Right ventricle myocardium inferior (tissue), 1 donor: ENCODE measurements at regions not wholly inside any gene's neighbourhood (a gene's known extent, or its start where the extent isn't known, plus 50 kb on each side); places are given as distances from the start of the nearest gene placed in this dataset.
"Not testable (repeated sequence)": the region's sequence is repeated elsewhere in the genome, so short reads cannot be mapped to it uniquely, and the experiment has no call there.

Experiments used
- ATAC-seq: fragments of 200-7000 bp; cut with Tn5 transposase; one replicate; pipeline ENCODE4 v1.9.1; 2020; ENCODE audit warnings: mild to moderate bottlenecking, moderate library complexity
- DNase-seq: peaks from one replicate; pipeline ENCODE4 v3.0.0; 2021; ENCODE audit errors: missing footprints
- intact Hi-C: fragments of 100-400 bp; cut with DNase I; formaldehyde crosslinking; loops from one replicate; pipeline ENCODE4 v1.11.0; 2022
- donor health status: DM: no; HTN: yes; CAD: no; lungs with severe emphysema.

DNA sequence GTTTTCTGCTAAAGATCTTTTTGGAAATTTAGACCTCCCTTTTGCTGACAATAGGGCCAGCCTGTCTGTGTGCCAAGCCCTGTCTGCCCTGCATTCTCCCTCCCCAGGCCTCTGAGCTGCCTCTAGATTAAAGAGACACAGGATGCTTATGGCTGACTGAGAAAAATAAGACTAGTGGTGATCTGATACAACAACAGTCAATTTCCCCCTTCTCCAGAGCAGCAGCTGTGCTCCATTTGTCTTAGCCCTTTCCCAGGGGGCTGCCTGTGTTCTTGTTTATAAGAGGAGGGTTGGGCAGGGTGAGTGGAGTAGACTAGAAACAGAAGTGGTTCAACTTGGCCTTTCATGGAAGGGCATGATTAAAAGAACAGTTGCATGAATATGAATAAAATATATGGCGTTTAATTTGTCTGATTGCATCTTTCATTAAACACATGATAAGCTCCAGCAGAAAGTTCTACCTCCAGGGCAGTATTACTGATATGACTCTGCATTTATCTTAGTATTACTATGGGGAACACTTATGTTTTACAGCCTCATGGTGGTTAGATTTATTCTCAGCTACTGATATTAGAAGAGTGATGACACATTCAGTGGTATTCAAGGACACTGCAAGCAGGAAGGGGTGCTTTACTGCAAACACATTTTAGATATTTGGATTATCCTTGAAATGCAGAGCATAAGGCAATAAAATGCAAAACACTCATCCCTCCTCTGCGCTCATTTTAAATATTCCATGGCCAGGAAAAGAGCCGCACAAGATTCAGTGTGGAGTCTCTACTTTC lies 150.2 kb upstream of the CLEC14A start:
- no peak for DNase-seq
- intact Hi-C loops = no loop called here
- ATAC-seq = peak; percentile 59

DNA sequence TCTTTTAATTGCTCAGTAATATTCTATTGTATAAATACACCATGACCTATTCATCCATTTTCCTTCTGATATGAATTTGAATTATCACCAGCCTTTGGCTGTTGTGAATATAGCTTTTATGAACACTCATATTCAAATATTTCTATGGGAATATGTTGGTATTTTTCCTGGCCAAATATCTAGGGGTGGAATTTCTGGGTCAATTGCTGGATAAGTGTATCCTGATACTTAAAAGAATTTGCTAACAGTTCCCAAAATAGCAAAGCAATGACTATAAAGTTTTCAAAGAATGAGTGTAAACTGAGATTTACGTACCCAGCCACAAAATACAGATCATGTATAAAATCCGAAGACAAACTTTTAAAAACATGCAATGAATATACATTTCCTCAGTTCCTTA lies 148.7 kb upstream of the CLEC14A start:
- DNase-seq (no peak), ATAC-seq (no peak)
- intact Hi-C loops = no loop called here

DNA sequence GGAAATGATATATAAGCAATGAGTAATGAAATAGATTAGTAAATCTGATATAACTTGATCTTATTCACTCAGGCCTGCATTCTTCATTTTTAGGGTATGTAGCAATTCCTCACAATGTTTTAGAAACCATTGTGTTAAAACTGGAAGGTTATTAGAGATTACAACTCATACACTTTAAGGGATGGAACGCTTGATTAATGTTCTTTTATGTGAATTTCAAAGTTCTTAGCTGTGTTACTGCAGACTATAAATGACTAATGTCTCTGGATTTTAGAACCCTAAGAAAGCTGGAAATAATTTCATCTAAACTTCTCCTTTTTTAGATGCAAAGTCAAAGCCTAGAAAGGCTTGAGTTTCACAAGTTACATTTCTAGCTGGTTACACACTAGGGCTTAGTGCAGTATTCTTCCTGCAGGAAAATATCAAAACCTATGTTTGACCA lies 148.2 kb upstream of the CLEC14A start:
- DNase-seq (no peak), ATAC-seq (no peak)
- intact Hi-C loops = no loop called here

DNA sequence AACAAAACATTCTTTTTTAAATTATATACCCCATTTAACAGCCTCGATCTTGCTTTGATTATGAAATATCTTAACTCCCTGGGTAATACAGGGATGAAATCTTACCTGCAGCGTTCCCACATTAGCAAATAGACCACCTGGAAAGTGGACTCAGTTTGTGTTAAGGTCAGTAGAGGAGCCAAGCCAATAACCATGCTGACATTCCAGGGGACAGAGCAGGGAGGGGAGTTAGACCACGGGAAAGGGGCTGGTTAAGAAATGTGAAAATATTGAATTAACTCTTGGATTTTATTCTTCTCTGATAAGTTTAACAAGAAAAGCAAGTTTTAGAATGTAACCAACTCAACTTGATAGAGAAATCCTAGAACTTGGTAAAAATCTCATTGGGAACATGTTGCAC lies 144.9 kb upstream of the CLEC14A start:
- no peak for ATAC-seq
- intact Hi-C loops = no loop called here
- no peak for DNase-seq

DNA sequence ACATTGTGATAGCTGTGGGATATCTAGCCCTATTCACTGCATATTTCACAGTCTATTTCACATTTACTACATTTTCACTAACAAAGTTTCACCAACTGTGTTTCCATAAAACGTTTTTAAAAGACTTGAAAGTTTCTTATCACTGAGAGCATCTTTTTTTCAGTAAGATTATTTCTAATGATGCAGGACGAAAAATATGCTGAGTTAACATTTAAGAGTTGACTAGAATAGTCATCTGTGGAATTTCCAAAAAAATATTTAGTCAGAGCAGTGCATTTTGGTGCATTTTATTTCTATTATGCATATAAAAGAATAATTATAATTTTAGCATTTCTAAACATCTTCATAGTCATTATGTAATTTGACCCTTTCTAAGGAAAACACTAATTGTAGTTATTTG lies 143.8 kb upstream of the CLEC14A start:
- no peak for ATAC-seq
- no peak for DNase-seq
- intact Hi-C loops = no loop called here

DNA sequence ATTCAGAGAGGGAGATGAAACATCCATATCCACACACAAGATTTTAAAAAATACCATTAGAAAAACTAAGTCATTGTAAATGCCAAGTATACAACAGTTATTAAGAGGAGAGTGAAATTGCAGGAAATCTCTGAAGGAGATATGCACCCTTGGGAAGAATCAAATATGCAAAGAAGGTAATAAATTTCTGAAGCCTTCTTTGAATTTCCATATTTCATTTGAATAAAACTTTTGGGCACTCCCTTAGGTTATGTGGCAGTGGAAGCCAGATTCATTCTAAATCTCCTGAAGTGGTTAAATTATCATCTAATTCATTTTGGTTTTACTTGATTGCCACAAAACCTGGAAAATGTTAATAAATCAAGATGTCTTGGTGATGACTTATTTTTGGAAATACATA lies 138.9 kb upstream of the CLEC14A start:
- no peak for DNase-seq
- intact Hi-C loops = no loop called here
- ATAC-seq = no peak

DNA sequence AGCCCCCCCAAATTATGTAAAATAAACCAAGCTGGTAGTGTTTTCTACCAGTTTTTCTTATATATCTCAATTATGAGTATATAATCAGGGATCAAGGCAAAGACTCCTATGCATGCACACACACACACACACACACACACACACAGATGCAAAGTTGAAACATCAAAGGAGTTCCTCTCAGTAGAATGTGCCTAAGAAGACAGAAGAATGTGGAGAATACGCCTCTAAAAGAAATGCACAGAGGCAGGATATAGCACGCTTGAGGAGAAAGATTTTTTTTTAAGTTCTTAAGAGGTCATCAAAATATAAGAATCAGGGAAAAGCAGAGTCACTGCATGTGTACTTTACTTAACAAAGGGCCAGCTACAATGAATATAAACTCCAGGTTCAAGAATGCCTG lies 138.2 kb upstream of the CLEC14A start:
- ATAC-seq = no peak
- DNase-seq = no peak
- intact Hi-C loops = no loop called here

DNA sequence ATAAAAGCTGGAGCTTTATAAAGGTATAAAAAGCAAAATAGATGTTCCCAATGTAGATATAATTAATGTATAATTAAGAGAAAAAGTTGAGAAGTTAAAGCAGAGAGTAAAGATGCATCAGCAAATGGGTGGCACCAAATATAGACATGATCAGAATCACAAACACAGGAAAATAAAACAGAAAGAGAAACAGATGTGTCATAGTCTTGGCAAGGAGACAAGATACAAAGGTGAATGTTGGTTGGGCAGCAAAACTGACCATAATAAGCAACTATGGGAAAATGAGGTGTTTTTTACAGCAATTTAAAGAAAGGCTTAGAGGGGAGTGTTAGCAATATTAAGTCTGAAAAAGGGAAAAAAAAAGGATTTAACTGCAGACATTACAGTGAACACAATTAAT lies 135.4 kb upstream of the CLEC14A start:
- DNase-seq = no peak
- no peak for ATAC-seq
- intact Hi-C loops = no loop called here

DNA sequence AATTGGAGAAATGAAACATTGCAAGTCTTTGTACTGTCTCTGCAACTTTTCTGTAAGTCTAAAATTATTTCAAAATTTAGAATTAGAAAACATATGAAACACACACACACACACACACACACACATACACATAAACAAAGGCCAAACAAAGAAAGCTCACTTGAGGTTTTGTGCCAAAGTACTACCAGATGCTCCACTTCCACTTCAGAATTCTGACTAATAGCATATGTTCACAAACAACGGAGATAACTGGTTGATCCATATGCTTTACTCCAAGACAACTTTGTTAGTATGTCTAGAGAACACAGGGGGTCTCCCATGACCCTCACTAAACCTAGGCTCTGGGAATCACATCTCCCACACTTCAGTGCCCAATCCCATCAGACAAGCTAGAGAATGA lies 133.8 kb upstream of the CLEC14A start:
- ATAC-seq (no peak), DNase-seq (no peak)
- intact Hi-C loops = no loop called here

DNA sequence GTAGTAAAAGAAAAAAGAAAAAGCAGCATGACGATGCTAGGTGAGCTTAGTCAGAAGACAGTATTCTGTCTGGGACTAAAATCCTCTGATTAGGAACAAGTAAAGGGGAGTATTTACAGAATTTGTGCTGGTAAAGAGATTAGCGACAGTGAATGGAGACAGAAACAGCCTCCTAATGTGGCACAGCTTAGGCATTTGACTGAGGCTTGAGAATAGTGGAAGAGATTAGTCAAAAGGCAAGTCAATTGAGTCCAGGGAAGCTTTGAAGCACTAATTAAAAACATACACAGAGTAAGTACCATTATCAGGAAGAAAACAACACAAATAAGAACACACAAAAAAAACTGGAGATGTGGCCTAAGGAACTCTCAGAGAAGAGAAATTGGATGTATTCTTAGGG lies 131.9 kb upstream of the CLEC14A start:
- no peak for DNase-seq
- intact Hi-C loops = no loop called here
- no peak for ATAC-seq

DNA sequence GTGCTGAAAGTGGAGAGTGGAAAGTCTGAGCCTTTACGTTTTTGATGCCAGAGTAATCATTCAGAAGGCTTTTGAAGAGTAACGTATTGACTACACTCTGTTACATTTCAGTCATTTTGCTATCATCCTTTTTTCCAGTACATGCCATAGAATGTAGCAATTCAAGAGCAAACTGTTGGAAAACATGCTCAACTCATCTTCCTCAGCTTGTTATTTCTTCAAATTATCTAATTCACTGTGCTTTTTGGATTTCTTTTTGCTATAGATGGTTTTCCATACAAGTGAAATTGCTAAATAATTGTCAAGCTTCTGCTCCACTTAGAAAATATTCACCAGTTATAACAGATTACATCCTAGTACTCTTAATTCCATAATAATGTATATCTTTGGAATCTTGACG lies 129.9 kb upstream of the CLEC14A start:
- no peak for DNase-seq
- intact Hi-C loops = no loop called here
- no peak for ATAC-seq

DNA sequence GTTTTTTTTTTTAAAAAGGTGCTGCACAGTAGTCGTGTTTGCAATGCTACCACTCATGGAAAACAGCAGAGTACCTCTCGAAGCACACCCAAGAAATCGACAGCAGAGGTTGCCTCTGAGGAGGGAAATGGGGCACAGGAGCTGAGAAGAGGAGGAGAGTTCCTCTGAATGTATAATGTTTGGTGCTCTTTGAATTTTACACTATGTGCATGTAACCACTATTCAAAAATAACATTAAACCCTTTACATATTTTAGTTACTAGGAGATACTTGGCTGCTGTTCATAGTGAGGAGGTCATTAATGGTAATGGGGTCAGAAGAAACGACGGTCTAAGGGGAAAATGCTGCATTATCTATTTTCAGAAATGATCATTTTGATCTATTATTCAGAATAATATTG lies 129.4 kb upstream of the CLEC14A start:
- ATAC-seq (no peak), DNase-seq (no peak)
- intact Hi-C loops = no loop called here

DNA sequence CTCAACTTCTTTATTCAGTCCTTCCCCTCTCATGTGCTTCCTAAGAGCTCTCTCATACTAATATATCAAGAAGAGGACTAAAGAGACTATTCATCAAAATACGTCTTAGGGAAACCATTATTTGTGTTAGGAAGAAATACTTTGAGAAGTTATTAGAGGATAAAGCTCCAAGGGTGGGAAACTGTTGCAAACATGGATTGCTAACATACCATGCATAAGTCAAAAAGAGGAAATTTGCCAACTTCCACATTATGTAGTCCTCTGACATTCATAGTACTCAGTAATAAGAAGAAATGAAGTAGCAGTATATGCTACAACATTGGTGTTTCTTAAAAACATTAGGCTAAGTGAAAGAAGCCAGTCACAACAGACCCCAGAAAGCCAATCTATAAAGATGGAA lies 128.8 kb upstream of the CLEC14A start:
- intact Hi-C loops = no loop called here

DNA sequence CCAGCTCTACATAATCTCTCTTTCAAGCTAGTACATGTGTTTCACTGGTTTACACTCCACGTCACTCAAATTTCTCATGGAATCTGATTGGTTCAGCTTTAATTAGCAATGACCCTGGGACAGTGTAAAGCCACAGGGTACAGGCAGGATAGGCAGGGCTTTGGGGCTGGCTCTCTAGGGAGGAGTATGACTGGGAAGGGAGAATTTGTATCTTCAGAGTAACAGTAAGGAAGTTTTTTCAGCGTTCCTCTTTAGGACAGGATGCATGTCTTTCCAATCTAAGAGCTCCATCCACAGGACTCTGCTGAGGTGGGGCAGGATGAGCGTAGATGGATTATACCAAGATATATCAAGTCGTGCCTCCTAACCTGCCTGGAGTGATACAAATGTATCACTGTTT lies 112.0 kb upstream of the CLEC14A start:
- intact Hi-C loops = loop anchor here (5.0 kb wide), 1 partner anchor 111 kb away; the partner anchor contains the start of gene CLEC14A
- ATAC-seq (peak; percentile 26), DNase-seq (no peak)

More for the DNA sequence above, 128.8 kb upstream of the CLEC14A start:
- DNase-seq (no peak), ATAC-seq (no peak)

DNA sequence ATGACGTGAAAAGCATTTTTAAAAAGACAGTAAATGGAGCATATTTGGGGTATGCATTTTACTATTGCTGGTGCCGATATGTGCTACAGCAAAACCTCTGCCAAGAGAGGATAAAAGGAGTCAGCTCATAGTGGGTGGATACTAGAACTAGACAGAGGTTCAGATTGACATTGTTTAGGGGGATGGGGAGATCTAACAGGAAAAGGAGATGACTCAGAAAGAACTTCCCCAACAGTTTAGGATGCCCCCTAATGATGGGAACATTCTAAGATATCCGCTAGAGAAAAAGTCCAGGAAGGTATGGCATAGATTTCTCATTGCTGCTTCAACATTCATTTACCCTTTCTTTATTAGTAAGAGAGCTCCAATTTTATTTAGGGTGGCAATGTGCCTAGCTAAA lies 110.5 kb upstream of the CLEC14A start:
- no peak for ATAC-seq
- intact Hi-C loops = loop anchor here (5.0 kb wide), 1 partner anchor 109 kb away; the partner anchor contains the start of gene CLEC14A
- DNase-seq = no peak

DNA sequence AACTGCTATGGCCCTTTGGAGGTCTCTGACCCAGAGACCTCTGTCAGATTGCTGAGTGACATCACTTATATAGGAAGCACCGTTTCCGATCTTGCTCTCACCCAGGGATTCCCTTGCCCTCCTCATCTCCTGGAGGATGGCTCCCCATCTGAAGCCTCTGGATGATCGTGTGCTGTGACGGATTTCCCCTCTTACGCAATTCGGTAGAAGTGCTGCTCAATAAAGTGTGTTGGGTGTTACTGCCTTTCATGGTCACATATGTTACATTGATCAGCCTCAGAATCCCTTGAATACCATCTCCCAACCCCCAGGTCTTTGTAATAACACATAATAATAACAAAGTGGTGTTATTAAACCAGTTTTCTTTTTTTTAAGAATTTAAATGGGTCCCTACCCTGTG lies 107.3 kb upstream of the CLEC14A start:
- DNase-seq (no peak), ATAC-seq (no peak)
- intact Hi-C loops = no loop called here

DNA sequence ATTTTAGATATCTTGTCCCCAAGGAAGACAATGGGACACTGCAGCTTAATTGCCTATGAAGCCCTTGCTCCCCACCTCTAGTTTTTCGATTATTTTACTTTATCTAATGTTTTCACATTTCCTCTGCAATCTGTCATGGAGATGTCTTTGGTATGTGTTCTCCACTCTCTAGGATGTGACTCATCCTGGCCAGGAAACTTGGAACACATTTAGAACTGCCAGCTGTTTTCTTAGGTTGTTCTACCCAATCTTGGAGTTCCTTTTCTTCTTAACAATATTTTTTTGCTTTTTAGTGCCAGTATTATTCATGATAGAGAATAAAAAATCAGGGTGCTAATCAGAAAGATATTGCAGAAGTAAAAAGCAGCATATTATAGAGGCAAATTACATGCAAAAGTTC lies 101.7 kb upstream of the CLEC14A start:
- DNase-seq (no peak), ATAC-seq (peak; percentile 37)
- intact Hi-C loops = no loop called here

DNA sequence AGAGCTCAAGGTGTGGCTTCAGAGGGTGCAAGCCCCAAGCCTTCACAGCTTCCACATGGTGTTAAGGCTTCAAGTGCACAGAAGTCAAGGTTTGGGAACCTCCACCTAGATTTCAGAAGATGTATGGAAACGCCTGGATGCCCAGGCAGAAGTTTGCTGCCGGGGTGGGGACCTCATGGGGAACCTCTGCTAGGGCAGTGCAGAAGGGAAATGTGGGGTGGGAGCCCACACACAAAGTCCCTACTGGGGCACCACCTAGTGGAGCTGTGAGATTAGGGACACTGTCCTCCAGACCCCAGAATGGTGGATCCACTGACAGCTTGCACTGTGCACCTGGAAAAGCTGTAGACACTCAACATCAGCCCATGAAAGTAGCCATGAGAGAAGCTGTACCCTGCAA lies 99.6 kb upstream of the CLEC14A start:
- ATAC-seq, intact Hi-C loops: not testable (repeated sequence)
- DNase-seq = peak; percentile 59

DNA sequence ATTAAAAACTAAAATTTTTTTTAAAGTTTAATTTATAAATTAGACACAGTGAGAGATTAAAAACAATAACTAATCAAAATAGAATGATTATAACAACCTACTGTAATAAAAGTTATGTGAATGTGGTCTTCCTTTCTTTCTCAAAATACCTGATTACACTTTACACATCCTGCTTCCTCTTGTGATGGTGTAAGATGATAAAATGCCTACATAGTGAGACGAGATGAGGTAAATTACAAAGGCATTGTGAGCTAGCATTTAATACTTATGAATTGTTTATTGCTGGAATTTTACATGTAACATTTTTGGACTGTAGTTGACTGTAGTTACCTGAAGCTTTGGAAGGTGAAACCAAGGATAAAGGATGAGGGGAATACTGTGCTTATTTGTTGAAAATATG lies 94.2 kb upstream of the CLEC14A start:
- intact Hi-C loops = no loop called here
- ATAC-seq = no peak
- no peak for DNase-seq

DNA sequence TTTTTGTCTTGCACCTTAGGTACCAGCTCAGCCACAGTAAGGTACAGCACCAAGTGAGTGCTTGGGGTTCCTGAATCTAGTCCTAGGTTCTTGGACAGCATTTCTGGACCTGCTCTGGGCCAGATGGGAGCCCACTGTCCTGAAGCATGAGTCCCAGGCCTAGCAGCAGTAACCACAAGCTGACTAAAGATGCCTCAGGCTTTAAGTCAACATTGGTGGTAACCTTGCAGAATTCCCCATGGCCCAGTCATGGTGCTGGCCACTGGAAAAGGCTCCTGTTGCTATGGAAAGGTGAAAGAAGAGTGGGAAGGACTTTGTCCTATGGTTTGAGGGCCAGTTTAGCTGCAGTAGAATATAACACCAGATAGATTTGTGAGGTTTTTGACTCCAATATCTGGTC lies 86.9 kb upstream of the CLEC14A start:
- ATAC-seq (no peak), DNase-seq (no peak)
- intact Hi-C loops = no loop called here

DNA sequence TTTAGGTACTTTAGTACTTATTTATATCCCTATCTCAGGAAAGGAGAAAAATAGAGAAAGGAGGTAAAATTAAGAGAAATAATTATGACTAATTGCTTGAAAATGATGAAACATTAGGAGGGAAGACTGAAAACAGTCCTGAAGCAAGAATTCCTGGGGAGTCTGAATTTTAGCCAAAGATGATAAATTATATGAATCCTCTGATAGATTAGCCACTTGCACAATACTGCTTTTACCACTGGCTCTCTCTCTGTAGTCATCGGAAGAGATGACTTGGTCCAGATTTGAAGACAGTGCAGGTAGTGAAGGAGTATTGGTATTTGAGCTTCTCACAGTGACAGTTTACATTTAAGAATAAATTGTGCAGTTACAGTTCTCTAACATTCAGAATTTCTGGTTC lies 83.8 kb upstream of the CLEC14A start:
- intact Hi-C loops = no loop called here
- DNase-seq (no peak), ATAC-seq (no peak)
